Neural cell (in vitro differentiated cells): ENCODE measurements at regions not wholly inside any gene's neighbourhood (a gene's known extent, or its start where the extent isn't known, plus 50 kb on each side); places are given as distances from the start of the nearest gene placed in this dataset.

Experiments used
- CTCF ChIP-seq: fragments of 450-650 bp; IDR thresholded peaks from 2 replicates; pipeline ENCODE4 v1.5.1; 2014; ENCODE audit warnings: antibody characterized with exemption, mild to moderate bottlenecking, moderate library complexity; ENCODE audit not compliant: poor library complexity, severe bottlenecking
- EP300 ChIP-seq: fragments of 450-650 bp; conservative IDR thresholded peaks from 2 replicates; pipeline ENCODE4 v1.6.1; 2014; ENCODE audit warnings: antibody characterized with exemption, mild to moderate bottlenecking, moderate library complexity; ENCODE audit not compliant: poor library complexity, severe bottlenecking
- MXI1 ChIP-seq: fragments of 450-650 bp; conservative IDR thresholded peaks from 2 replicates; pipeline ENCODE4 v1.6.1; 2014; ENCODE audit warnings: antibody characterized with exemption, mild to moderate bottlenecking; ENCODE audit not compliant: poor library complexity, severe bottlenecking
- POLR2AphosphoS5 ChIP-seq: IDR thresholded peaks from 2 replicates; pipeline ENCODE4 v1.6.1; 2012
- RAD21 ChIP-seq: fragments of 450-650 bp; conservative IDR thresholded peaks from 2 replicates; pipeline ENCODE4 v1.6.1; 2014; ENCODE audit warnings: antibody characterized with exemption, mild to moderate bottlenecking, moderate library complexity
- REST ChIP-seq: IDR thresholded peaks from 2 replicates; pipeline ENCODE4 v1.6.1; 2012; ENCODE audit warnings: borderline replicate concordance

DNA sequence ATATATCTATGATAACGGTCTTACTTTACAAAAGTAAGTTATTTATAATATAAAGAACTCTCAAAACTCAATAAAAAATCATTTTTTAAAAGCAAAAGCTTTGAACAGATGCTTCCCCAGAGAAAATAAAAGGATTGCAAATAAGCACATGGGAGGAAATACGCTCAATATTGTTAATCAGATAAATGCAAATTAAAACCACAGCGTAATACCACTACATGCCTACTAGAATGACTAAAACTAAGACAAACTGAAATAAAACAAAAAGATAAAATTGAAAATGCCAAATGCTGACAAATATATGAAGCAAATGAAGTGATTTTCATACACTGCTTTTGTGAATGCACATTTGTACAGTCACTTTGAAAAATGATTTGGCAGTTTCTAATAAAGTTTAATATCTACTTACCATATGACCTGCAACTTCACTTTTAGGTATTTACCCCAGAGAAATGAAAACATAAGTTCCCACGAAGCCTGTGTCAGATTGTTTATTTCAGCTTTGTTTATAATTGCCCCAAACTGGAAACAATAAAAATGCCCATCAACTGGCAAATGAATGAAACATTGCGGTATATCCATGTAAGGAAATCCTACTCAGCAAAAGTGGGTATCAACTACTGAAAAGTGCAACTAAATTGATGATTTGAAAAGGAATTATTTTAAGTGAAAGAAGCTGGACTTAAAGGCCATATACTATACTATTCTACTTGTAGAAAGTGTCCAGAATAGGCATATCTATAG, 1072.4 kb downstream of the TMTC2 start:
- TF ChIP-seq POLR2AphosphoS5 (no peak), CTCF (no peak), REST (no peak), EP300 (no peak), RAD21 (no peak), MXI1 (no peak)
